IPS-20b (cell line): ENCODE measurements at regions not wholly inside any gene's neighbourhood (a gene's known extent, or its start where the extent isn't known, plus 50 kb on each side); places are given as distances from the start of the nearest gene placed in this dataset.
"Not testable (repeated sequence)": the region's sequence is repeated elsewhere in the genome, so short reads cannot be mapped to it uniquely, and the experiment has no call there.

Source experiments
- H3K27ac ChIP-seq: one replicate; pipeline ENCODE4 v1.5.1; 2013; ENCODE audit warnings: low read length
- H3K27me3 ChIP-seq: 2 replicates; pipeline ENCODE4 v1.6.1; 2013; ENCODE audit warnings: mild to moderate bottlenecking, low read length, inconsistent platforms; ENCODE audit not compliant: insufficient read depth
- H3K36me3 ChIP-seq: 2 replicates; pipeline ENCODE4 v1.6.1; 2013; ENCODE audit warnings: low read depth, mild to moderate bottlenecking, inconsistent platforms, low read length, moderate library complexity; ENCODE audit not compliant: insufficient read depth
- H3K4me1 ChIP-seq: 2 replicates; pipeline ENCODE4 v1.6.1; 2013; ENCODE audit warnings: mild to moderate bottlenecking, control low read depth, inconsistent platforms, low read length, moderate library complexity; ENCODE audit not compliant: insufficient read depth
- H3K4me3 ChIP-seq: 2 replicates; pipeline ENCODE4 v1.5.1; 2013; ENCODE audit warnings: mild to moderate bottlenecking, low read length, inconsistent platforms
- H3K9ac ChIP-seq: 2 replicates; pipeline ENCODE4 v1.6.1; 2013; ENCODE audit warnings: low read depth, mild to moderate bottlenecking, inconsistent platforms, low read length, moderate library complexity
- H3K9me3 ChIP-seq: 2 replicates; pipeline ENCODE4 v1.6.1; 2013; ENCODE audit warnings: mild to moderate bottlenecking, low read depth, low read length, inconsistent platforms; ENCODE audit not compliant: insufficient read depth

DNA sequence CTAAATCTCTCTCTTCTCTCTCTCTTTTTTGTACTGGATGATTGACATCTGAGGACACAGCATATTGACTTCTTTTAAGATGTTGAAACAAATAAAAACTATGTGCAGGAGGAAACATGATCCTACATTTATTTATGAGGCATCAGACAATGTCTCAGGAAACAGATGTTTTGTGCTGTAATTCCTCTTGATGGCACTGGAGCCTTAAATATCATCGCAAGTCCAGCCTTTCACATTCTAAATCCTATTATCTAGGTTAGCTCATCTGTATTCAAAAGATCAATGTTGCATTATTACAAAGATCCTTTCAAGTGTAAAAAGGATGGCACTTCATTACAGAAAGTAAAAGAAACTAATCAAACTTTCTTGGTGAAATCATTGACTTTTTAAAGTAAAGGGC, 63.9 kb downstream of the MAT2B start:
- Histone ChIP-seq H3K27me3 (peaks cover 44% of the 10 kb centered on the region), H3K9me3 (no peaks in the 10 kb centered on the region), H3K4me3 (no peak overlapping the region), H3K36me3 (no peaks in the 10 kb centered on the region), H3K27ac (no peak overlapping the region), H3K4me1 (peaks cover 16% of the 10 kb centered on the region; the same call in 1 of the 2 replicates), H3K9ac (no peak overlapping the region)

DNA sequence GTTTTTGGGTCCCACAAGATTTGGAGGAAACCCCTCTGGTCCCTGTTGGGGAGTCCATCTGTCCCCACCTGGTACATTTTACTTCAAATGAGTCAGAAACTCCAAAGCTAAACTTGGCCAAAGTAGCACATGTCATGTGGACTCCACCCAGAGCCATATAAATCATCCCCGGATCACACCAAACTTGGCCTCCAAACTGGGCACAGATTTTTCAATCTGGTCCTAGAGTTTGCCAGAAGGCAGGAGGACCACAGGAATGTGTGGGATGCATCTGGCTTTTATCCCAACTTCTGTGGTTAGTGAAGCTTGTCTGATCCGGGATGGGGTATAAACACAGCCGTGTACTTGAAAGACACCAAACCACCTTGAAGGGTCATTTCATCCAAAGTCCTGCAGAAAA, 66.3 kb downstream of the MAT2B start:
- Histone ChIP-seq H3K9me3 (no peaks in the 10 kb centered on the region), H3K27me3 (peaks cover 20% of the 10 kb centered on the region), H3K36me3 (no peaks in the 10 kb centered on the region), H3K4me1 (peaks cover 5% of the 10 kb centered on the region; the same call in 1 of the 2 replicates), H3K4me3 (no peak overlapping the region), H3K27ac (no peak overlapping the region), H3K9ac (no peak overlapping the region)

- Histone ChIP-seq H3K27ac (no peak overlapping the region), H3K9ac (no peak overlapping the region), H3K36me3 (no peaks in the 10 kb centered on the region), H3K4me1 (no peaks in the 10 kb centered on the region), H3K4me3 (no peak overlapping the region), H3K9me3 (no peaks in the 10 kb centered on the region), H3K27me3 (no peaks in the 10 kb centered on the region)
Observed at GRCh38 chr5:163574472-163575440, 69.3 kb downstream of the MAT2B start.

DNA sequence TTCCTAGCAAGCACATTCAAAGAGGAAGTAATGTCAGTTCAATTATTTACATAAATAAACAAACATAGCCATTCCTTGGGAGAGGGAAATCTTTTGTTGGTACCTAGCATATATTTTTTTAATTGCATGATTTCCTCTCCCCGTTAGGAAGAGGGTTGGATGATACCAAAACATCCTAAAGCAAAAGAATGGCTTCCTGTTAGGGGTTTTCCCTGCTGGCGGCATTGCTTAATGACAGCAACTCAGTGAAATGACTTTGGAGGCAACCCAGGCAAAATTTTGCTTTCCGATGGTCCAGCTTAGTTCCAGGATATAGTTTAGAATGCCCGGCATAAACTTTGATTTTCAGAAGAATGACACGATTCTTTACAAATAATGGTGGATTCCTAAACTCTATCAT, 73.2 kb downstream of the MAT2B start:
- no peak overlapping the region for H3K4me3 ChIP-seq
- H3K27ac ChIP-seq = no peak overlapping the region
- H3K27me3 ChIP-seq = no peaks in the 10 kb centered on the region
- no peak overlapping the region for H3K9ac ChIP-seq
- H3K36me3 ChIP-seq = no peaks in the 10 kb centered on the region
- H3K9me3 ChIP-seq = no peaks in the 10 kb centered on the region
- no peaks in the 10 kb centered on the region for H3K4me1 ChIP-seq

GRCh38 chr5:163579729-163580128, 74.3 kb downstream of the MAT2B start:
- Histone ChIP-seq H3K9me3 (no peaks in the 10 kb centered on the region), H3K27ac (no peak overlapping the region), H3K9ac (no peak overlapping the region)

GRCh38 chr5:163580516-163580915, 75.1 kb downstream of the MAT2B start:
- Histone ChIP-seq H3K9ac (no peak overlapping the region), H3K36me3 (no peaks in the 10 kb centered on the region), H3K4me3 (no peak overlapping the region), H3K4me1 (no peaks in the 10 kb centered on the region), H3K9me3 (no peaks in the 10 kb centered on the region), H3K27me3 (no peaks in the 10 kb centered on the region), H3K27ac (no peak overlapping the region)

More at GRCh38 chr5:163579729-163580128, 74.3 kb downstream of the MAT2B start:
- Histone ChIP-seq H3K4me3 (no peak overlapping the region), H3K36me3 (no peaks in the 10 kb centered on the region), H3K27me3 (no peaks in the 10 kb centered on the region), H3K4me1 (no peaks in the 10 kb centered on the region)

- not testable (repeated sequence) for H3K36me3 ChIP-seq
Observed at GRCh38 chr5:163583491-163584153, 78.2 kb downstream of the MAT2B start.

GRCh38 chr5:163585206-163585605, 79.8 kb downstream of the MAT2B start:
- no peaks in the 10 kb centered on the region for H3K27me3 ChIP-seq
- no peak overlapping the region for H3K27ac ChIP-seq
- H3K4me1 ChIP-seq = no peaks in the 10 kb centered on the region
- H3K36me3 ChIP-seq = no peaks in the 10 kb centered on the region
- no peak overlapping the region for H3K9ac ChIP-seq
- no peaks in the 10 kb centered on the region for H3K9me3 ChIP-seq
- no peak overlapping the region for H3K4me3 ChIP-seq

More at GRCh38 chr5:163583491-163584153, 78.2 kb downstream of the MAT2B start:
- not testable (repeated sequence) for H3K4me3 ChIP-seq, H3K4me1 ChIP-seq, H3K27ac ChIP-seq, H3K9me3 ChIP-seq, H3K27me3 ChIP-seq, H3K9ac ChIP-seq

- Histone ChIP-seq H3K9ac (no peak overlapping the region), H3K36me3 (no peaks in the 10 kb centered on the region), H3K4me1 (no peaks in the 10 kb centered on the region), H3K9me3 (no peaks in the 10 kb centered on the region), H3K4me3 (no peak overlapping the region), H3K27me3 (no peaks in the 10 kb centered on the region), H3K27ac (no peak overlapping the region)
Observed at GRCh38 chr5:163586531-163586956, 81.1 kb downstream of the MAT2B start.

DNA sequence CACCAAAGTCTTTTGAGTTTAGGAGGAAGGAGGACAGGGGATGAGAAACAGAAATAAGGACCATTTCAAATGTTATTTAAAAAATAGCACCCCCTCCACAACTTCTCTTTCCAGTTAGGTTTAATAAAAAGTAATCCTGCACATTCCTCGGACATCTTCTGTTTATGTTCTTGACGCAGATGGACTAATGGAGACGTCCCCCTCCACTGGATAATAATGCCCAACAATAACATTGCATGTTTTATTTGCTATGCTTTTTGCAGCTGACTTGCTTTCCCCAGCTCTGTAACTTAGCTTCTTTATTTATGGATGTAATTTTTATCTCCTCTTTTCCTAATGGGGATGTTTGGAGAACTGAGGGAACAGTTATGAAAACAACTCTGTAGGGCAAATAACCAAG, 89.5 kb downstream of the MAT2B start:
- Histone ChIP-seq H3K4me1 (no peaks in the 10 kb centered on the region), H3K36me3 (no peaks in the 10 kb centered on the region), H3K27me3 (no peaks in the 10 kb centered on the region), H3K27ac (no peak overlapping the region), H3K4me3 (no peak overlapping the region), H3K9ac (no peak overlapping the region), H3K9me3 (no peaks in the 10 kb centered on the region)

DNA sequence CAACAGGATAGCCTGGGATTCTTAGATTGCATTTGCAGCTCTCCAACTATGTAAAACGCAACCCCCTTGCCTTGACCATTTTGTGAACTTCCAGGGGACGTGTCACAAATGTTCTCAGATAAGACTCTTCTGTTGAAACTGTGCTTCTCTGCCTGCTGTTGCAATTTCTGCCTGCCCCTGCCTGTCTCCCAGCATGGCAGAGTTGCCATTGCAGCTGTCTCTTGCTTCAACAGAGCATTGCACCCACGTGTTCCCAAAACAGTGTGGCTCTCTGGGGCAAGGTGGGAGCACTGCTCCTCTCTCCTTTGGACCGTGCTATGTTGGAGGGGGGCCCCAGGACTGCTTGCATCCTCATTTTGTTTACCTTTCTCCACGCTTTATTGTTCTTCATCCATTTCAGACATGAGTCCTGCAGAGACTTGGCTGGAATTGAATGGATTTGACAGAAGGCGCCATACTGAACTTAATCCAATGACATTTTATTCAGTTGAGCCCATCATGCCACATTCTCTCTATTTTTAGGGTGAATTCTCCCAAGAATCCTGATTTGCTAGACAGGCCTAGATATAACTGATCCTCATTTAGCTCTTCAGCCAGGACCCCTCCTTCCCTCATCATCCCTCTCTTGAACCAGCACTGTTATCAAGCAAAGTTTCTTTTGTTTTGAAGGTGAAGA, 90.7 kb downstream of the MAT2B start:
- Histone ChIP-seq H3K4me1 (no peaks in the 10 kb centered on the region), H3K27ac (no peak overlapping the region), H3K4me3 (no peak overlapping the region), H3K36me3 (no peaks in the 10 kb centered on the region), H3K9ac (no peak overlapping the region), H3K9me3 (no peaks in the 10 kb centered on the region), H3K27me3 (no peaks in the 10 kb centered on the region)
